ENCODE measurements at regions not wholly inside any gene's neighbourhood (a gene's known extent, or its start where the extent isn't known, plus 50 kb on each side); places are given as distances from the start of the nearest gene placed in this dataset.

DNA sequence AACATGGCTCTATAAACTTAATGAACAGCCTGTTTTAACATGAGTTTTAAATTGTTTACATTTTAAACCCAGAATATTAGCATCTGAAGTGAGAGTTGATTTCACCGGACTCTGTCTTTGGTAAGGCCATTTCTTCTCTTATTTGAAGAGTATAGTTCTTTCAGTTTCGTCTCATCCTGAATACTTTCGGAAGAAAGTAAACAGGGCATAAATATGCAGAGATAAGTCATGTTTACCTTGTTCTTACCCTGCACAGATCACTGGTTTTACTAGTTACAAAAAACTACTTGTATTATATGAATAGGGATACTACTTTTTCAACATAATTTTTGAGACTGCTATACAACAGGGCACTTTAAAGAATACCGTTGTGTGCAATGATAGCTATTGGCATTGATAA is 656.3 kb upstream of the ZNF608 start:
- Histone ChIP-seq H3K79me2 (ENCODE audit: control insufficient read depth, insufficient read depth, low read length) (no peaks in the 10 kb centered on the region), H3K36me3 (ENCODE audit: control insufficient read depth in 2 of 2, insufficient read depth in 2 of 2, low read length in 1 of 2) (no peaks in the 10 kb centered on the region), H3K9me3 (replicated peaks; ENCODE audit: control insufficient read depth, insufficient read depth, low read length) (peaks cover 7% of the 10 kb centered on the region; the same call in 2 of the 3 replicates), H3K27me3 (replicated peaks in 1 of 2; ENCODE audit: control insufficient read depth in 2 of 2, insufficient read depth in 2 of 2, low read length in 1 of 2) (no peaks in the 10 kb centered on the region), H3K27ac (ENCODE audit: control insufficient read depth, insufficient read depth) (no peak overlapping the region), H3K4me1 (ENCODE audit: control insufficient read depth, insufficient read depth, low read length) (no peaks in the 10 kb centered on the region), H3K4me2 (ENCODE audit: control insufficient read depth, insufficient read depth) (no peak overlapping the region), H2AFZ (ENCODE audit: control insufficient read depth, low read depth, low read length) (no peak overlapping the region), H3K4me3 (no peak overlapping the region), H3K9ac (ENCODE audit: control insufficient read depth, insufficient read depth, low read length) (no peak overlapping the region), H4K20me1 (ENCODE audit: control insufficient read depth, insufficient read depth) (no peaks in the 10 kb centered on the region)
- in situ Hi-C loops (cut with MboI): no loop called here
- intact Hi-C loops (cut with micrococcal nuclease; ENCODE audit: unreplicated experiment): no loop called here
- ChIA-PET RAD21 (ENCODE audit: unreplicated experiment) (no interaction called here), CTCF (interaction anchor here (1.5 kb wide), 1 partner anchor 13 kb away, joined by 3 read pairs; no protein-coding TSS in a partner anchor), POLR2A (no interaction called here), SMC1A (ENCODE audit: uncharacterized antibody, unreplicated experiment) (interaction anchor here (0.6 to 1.0 kb wide), 2 partner anchors 15 to 765 kb away, joined by 3 read pairs; no protein-coding TSS in a partner anchor)
- DNase-seq (ENCODE audit: low read depth, low spot score): no peak
- no peak for FAIRE-seq
- WGBS (ENCODE audit: insufficient coverage, insufficient replicate concordance, low lambda C conversion rate, missing lambda C conversion rate): 67% methylated on average over 4 of the region's 4 CpGs
- TF ChIP-seq CHD2 (IDR thresholded peaks at IDR 0.05; ENCODE audit: borderline replicate concordance, low read depth, low read length): no peak
- no peak for TF ChIP-seq PAX5 (IDR thresholded peaks at IDR 0.05; ENCODE audit: borderline replicate concordance, low read depth, low read length)
- TF ChIP-seq, protein P1, sequence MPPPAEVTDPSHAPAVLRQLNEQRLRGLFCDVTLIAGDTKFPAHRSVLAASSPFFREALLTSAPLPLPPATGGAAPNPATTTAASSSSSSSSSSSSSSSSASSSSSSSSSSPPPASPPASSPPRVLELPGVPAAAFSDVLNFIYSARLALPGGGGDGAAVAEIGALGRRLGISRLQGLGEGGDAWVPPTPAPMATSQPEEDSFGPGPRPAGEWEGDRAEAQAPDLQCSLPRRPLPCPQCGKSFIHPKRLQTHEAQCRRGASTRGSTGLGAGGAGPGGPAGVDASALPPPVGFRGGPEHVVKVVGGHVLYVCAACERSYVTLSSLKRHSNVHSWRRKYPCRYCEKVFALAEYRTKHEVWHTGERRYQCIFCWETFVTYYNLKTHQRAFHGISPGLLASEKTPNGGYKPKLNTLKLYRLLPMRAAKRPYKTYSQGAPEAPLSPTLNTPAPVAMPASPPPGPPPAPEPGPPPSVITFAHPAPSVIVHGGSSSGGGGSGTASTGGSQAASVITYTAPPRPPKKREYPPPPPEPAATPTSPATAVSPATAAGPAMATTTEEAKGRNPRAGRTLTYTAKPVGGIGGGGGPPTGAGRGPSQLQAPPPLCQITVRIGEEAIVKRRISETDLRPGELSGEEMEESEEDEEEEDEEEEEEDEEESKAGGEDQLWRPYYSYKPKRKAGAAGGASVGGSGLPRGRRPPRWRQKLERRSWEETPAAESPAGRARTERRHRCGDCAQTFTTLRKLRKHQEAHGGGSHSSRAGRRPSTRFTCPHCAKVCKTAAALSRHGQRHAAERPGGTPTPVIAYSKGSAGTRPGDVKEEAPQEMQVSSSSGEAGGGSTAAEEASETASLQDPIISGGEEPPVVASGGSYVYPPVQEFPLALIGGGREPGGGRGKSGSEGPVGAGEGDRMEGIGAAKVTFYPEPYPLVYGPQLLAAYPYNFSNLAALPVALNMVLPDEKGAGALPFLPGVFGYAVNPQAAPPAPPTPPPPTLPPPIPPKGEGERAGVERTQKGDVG (CRISPR knock-in tag; IDR thresholded peaks at IDR 0.05): no peak
- TF ChIP-seq, protein P2, sequence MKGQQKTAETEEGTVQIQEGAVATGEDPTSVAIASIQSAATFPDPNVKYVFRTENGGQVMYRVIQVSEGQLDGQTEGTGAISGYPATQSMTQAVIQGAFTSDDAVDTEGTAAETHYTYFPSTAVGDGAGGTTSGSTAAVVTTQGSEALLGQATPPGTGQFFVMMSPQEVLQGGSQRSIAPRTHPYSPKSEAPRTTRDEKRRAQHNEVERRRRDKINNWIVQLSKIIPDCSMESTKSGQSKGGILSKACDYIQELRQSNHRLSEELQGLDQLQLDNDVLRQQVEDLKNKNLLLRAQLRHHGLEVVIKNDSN (IDR thresholded peaks at IDR 0.05; ENCODE audit: borderline replicate concordance, extremely low read length, insufficient read depth, low read depth, low read length): no peak
- TF ChIP-seq, protein P3, sequence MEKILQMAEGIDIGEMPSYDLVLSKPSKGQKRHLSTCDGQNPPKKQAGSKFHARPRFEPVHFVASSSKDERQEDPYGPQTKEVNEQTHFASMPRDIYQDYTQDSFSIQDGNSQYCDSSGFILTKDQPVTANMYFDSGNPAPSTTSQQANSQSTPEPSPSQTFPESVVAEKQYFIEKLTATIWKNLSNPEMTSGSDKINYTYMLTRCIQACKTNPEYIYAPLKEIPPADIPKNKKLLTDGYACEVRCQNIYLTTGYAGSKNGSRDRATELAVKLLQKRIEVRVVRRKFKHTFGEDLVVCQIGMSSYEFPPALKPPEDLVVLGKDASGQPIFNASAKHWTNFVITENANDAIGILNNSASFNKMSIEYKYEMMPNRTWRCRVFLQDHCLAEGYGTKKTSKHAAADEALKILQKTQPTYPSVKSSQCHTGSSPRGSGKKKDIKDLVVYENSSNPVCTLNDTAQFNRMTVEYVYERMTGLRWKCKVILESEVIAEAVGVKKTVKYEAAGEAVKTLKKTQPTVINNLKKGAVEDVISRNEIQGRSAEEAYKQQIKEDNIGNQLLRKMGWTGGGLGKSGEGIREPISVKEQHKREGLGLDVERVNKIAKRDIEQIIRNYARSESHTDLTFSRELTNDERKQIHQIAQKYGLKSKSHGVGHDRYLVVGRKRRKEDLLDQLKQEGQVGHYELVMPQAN (conservative IDR thresholded peaks at IDR 0.05): no peak
- TF ChIP-seq CREM (IDR thresholded peaks at IDR 0.05; ENCODE audit: low read depth): no peak
- no TSS peak for BruUV-seq (replicated peaks)
- ATAC-seq: no peak

All from GM12878 (cell line).